Neutrophil (primary cell): ENCODE measurements at regions not wholly inside any gene's neighbourhood (a gene's known extent, or its start where the extent isn't known, plus 50 kb on each side); places are given as distances from the start of the nearest gene placed in this dataset.

ENCODE experiments used
- H3K27ac ChIP-seq: fragments of 200-600 bp; sonication (generic); 2 replicates; pipeline ENCODE4 v1.5.1; 2016; ENCODE audit warnings: mild to moderate bottlenecking, moderate library complexity
- H3K27me3 ChIP-seq: fragments of 200-600 bp; sonication (generic); 2 replicates; pipeline ENCODE4 v1.6.0; 2016; ENCODE audit warnings: mild to moderate bottlenecking
- H3K36me3 ChIP-seq: fragments of 200-600 bp; sonication (generic); 2 replicates; pipeline ENCODE4 v1.5.1; 2017
- H3K4me1 ChIP-seq, 2 experiments: fragments of 200-600 bp in 1 of 2; sonication (generic) in 1 of 2; 1 replicate in 1 of 2; 2 replicates in 1 of 2; pipeline versions ENCODE4 v1.5.1 to v1.6.1; 2013 to 2016; ENCODE audit warnings: low read depth in 1 of 2, low read length in 1 of 2, mild to moderate bottlenecking in 1 of 2, moderate library complexity in 1 of 2; ENCODE audit not compliant: control insufficient read depth in 1 of 2, insufficient read depth in 1 of 2
- H3K4me3 ChIP-seq, 2 experiments: fragments of 200-600 bp in 1 of 2; sonication (generic) in 1 of 2; 1 replicate in 1 of 2; 2 replicates in 1 of 2; pipeline ENCODE4 v1.5.1; 2013 to 2016; ENCODE audit warnings: low read depth in 1 of 2, low read length in 1 of 2, mild to moderate bottlenecking in 1 of 2, moderate library complexity in 1 of 2
- H3K9me3 ChIP-seq: fragments of 200-600 bp; sonication (generic); 2 replicates; pipeline ENCODE4 v1.5.1; 2016
- TF ChIP-seq, protein P1 (sequence below): fragments of 200-600 bp; sonication (generic); IDR thresholded peaks from 2 replicates; pipeline ENCODE4 v1.5.1; 2016; ENCODE audit warnings: antibody characterized with exemption

DNA sequence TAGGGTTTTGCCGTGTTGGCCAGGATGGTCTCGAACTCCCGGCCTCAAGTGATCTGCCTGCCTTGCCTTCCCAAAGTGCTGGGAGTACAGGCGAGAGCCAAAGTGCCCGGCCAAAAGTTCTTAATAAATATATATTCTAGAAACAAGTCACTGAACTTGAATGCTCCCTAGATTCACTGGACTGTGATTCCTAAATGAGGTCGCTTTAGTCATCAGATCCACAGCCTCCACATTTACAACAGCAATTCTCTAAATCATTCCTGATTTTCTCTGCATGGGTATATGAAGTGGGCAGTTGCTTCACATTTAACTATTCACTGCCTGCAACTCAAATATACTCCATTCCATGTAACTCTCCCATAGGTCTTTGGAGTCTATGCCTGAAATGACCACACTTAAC is 813.0 kb downstream of the GALC start:
- no peaks in the 10 kb centered on the region for H3K36me3 ChIP-seq
- no peaks in the 10 kb centered on the region for H3K9me3 ChIP-seq
- no peak overlapping the region for H3K4me3 ChIP-seq
- TF ChIP-seq, protein P1, sequence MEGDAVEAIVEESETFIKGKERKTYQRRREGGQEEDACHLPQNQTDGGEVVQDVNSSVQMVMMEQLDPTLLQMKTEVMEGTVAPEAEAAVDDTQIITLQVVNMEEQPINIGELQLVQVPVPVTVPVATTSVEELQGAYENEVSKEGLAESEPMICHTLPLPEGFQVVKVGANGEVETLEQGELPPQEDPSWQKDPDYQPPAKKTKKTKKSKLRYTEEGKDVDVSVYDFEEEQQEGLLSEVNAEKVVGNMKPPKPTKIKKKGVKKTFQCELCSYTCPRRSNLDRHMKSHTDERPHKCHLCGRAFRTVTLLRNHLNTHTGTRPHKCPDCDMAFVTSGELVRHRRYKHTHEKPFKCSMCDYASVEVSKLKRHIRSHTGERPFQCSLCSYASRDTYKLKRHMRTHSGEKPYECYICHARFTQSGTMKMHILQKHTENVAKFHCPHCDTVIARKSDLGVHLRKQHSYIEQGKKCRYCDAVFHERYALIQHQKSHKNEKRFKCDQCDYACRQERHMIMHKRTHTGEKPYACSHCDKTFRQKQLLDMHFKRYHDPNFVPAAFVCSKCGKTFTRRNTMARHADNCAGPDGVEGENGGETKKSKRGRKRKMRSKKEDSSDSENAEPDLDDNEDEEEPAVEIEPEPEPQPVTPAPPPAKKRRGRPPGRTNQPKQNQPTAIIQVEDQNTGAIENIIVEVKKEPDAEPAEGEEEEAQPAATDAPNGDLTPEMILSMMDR, result no peak
- H3K27me3 ChIP-seq, result no peaks in the 10 kb centered on the region
- no peak overlapping the region for H3K27ac ChIP-seq
- no peaks in the 10 kb centered on the region for H3K4me1 ChIP-seq

DNA sequence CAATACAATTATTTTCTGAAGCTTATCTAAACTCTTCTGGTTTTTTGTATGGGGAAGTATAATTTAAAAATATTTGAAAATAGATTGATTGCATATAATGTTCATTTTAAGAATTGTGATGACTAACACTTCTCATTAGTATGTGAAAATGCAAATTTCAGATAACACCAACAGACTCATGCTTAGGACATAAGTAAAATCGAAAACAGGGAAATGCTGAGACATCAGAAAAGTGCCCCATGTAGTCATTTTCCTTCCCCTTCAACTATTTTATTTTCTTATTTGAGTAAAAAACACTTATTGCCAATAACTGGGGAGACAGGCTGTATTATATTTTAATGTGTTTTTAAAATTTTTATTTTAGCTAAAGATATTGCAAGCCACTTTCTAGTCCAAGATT is 814.7 kb downstream of the GALC start:
- H3K36me3 ChIP-seq, result no peaks in the 10 kb centered on the region
- no peaks in the 10 kb centered on the region for H3K27me3 ChIP-seq
- TF ChIP-seq, protein P1, result no peak
- H3K4me3 ChIP-seq, result no peak overlapping the region
- no peaks in the 10 kb centered on the region for H3K9me3 ChIP-seq
- no peak overlapping the region for H3K27ac ChIP-seq
- no peaks in the 10 kb centered on the region for H3K4me1 ChIP-seq

DNA sequence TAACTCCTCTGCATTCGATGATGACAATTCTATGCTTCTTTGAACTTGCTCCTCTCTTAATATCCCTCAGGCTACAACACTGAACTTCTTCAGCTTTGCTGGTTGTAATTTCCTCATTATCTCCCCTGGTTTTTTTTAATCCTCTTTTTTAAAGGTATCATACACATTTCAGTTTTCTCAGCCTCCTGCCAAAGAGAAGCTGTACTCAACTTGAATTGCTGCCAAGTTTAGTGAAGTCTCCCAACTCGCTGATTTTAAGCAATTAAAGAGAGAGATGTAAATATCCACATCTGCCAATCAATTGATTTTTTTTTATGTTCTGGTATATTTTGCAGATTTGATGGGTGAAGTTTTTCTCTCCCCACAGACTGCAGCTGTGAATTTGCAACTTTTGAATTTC is 817.8 kb downstream of the GALC start:
- H3K9me3 ChIP-seq, result no peaks in the 10 kb centered on the region
- H3K36me3 ChIP-seq, result no peaks in the 10 kb centered on the region
- TF ChIP-seq, protein P1, result no peak
- H3K27ac ChIP-seq, result no peak overlapping the region
- H3K4me1 ChIP-seq, result no peaks in the 10 kb centered on the region
- no peaks in the 10 kb centered on the region for H3K27me3 ChIP-seq
- no peak overlapping the region for H3K4me3 ChIP-seq

DNA sequence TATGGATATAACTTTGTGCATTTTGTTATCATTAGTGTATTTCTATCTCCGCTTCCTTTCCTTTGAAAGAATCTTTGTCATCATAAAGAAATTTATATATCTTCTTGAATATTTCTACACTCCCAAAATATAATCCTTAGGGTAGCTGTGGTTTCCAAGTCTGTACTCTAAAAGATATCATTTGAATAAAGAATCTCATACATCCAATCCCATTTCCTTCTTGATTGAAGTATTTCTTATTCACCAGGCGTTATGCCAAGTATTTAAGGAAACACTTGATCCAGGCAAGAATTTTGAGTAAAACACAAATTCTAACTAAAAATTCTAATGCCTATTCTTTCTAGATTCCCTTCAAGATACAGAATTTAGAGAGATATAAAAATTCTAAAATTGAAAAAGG is 821.8 kb downstream of the GALC start:
- Histone ChIP-seq H3K9me3 (no peaks in the 10 kb centered on the region), H3K27me3 (no peaks in the 10 kb centered on the region), H3K4me3 (no peak overlapping the region), H3K4me1 (no peaks in the 10 kb centered on the region), H3K36me3 (no peaks in the 10 kb centered on the region), H3K27ac (no peak overlapping the region)
- TF ChIP-seq, protein P1, result no peak

DNA sequence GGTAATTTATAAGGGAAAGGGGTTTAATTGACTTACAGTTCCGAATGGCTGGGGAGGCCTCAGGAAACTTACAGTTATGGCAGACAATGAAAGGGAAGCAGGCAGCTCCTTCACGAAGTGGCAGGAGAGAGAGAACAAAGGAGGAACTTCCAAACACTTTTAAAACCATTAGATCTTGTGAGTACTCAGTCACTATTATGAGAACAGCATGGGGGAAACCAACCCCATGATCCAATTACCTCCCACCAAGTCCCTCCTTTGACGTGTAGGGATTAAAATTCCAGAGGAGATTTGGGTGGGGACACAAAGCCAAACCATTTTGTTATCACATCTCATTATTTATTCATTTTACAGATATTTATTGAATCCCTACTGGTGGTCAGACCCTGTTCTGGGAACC is 822.8 kb downstream of the GALC start:
- Histone ChIP-seq H3K27me3 (no peaks in the 10 kb centered on the region), H3K9me3 (no peaks in the 10 kb centered on the region), H3K4me1 (no peaks in the 10 kb centered on the region), H3K4me3 (no peak overlapping the region), H3K27ac (no peak overlapping the region), H3K36me3 (no peaks in the 10 kb centered on the region)
- TF ChIP-seq, protein P1, result no peak

DNA sequence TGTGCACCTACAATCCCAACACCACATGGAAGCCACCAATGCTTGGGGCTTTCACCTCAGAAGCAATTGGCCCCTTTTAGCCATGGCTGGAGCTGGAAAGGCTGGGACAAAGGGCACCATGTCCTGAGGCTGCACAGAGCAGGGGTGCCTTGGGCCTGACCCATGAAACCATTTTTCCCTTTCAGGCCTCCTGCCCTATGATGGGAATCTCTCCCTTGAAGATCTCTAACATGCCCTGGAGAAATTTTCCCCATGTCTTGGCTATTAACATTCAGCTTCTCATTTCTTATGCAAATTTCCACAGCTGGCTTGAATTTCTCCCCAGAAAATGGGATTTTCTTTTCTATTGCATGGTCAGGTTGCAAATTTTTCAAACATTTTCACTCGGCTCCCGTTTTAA is 823.6 kb downstream of the GALC start:
- Histone ChIP-seq H3K4me1 (no peaks in the 10 kb centered on the region), H3K4me3 (no peak overlapping the region), H3K36me3 (no peaks in the 10 kb centered on the region), H3K27me3 (no peaks in the 10 kb centered on the region), H3K27ac (no peak overlapping the region), H3K9me3 (no peaks in the 10 kb centered on the region)
- TF ChIP-seq, protein P1, result no peak
